MV-4-11 (cell line): ENCODE measurements at regions not wholly inside any gene's neighbourhood (a gene's known extent, or its start where the extent isn't known, plus 50 kb on each side); places are given as distances from the start of the nearest gene placed in this dataset.
A peak's percentile ranks its signal among the peaks of the same experiment; 100 is the strongest.
"Not testable (repeated sequence)": the region's sequence is repeated elsewhere in the genome, so short reads cannot be mapped to it uniquely, and the experiment has no call there.

Source experiments
- DNase-seq: peaks from one replicate; lab custom pipeline; 2025; lab: John Stamatoyannopoulos, UW

- DNase-seq: no peak
Measured at GRCh38 chr4:10278071-10278470, 161.5 kb upstream of the WDR1 start.

- no peak for DNase-seq
Measured at GRCh38 chr4:10276152-10276551, 159.6 kb upstream of the WDR1 start.

GRCh38 chr4:10275696-10276095 is 159.1 kb upstream of the WDR1 start:
- no peak for DNase-seq

- DNase-seq: no peak
Measured at GRCh38 chr4:10273030-10273429, 156.4 kb upstream of the WDR1 start.

- no peak for DNase-seq
Measured at GRCh38 chr4:10272511-10272910, 155.9 kb upstream of the WDR1 start.

GRCh38 chr4:10267066-10267465 is 150.5 kb upstream of the WDR1 start:
- no peak for DNase-seq

GRCh38 chr4:10260777-10261176 is 144.2 kb upstream of the WDR1 start:
- no peak for DNase-seq

- no peak for DNase-seq
Measured at GRCh38 chr4:10259976-10260375, 143.4 kb upstream of the WDR1 start.

- DNase-seq: no peak
Measured at GRCh38 chr4:10256203-10256602, 139.6 kb upstream of the WDR1 start.

GRCh38 chr4:10253765-10254164 is 137.2 kb upstream of the WDR1 start:
- no peak for DNase-seq

- DNase-seq: peak; percentile 48
Measured at GRCh38 chr4:10245751-10246150, 129.2 kb upstream of the WDR1 start.

GRCh38 chr4:10243856-10244255 is 127.3 kb upstream of the WDR1 start:
- DNase-seq: no peak

GRCh38 chr4:10240691-10241090 is 124.1 kb upstream of the WDR1 start:
- no peak for DNase-seq

GRCh38 chr4:10239982-10240654 is 123.5 kb upstream of the WDR1 start:
- DNase-seq: no peak

- DNase-seq: no peak
Measured at GRCh38 chr4:10237131-10237530, 120.5 kb upstream of the WDR1 start.

- DNase-seq: no peak
Measured at GRCh38 chr4:10232114-10232513, 115.5 kb upstream of the WDR1 start.

GRCh38 chr4:10226756-10227155 is 110.2 kb upstream of the WDR1 start:
- no peak for DNase-seq

GRCh38 chr4:10225096-10225495 is 108.5 kb upstream of the WDR1 start:
- no peak for DNase-seq

- no peak for DNase-seq
Measured at GRCh38 chr4:10223782-10224181, 107.2 kb upstream of the WDR1 start.

GRCh38 chr4:10213481-10213880 is 96.9 kb upstream of the WDR1 start:
- not testable (repeated sequence) for DNase-seq

- no peak for DNase-seq
Measured at GRCh38 chr4:10212901-10213300, 96.3 kb upstream of the WDR1 start.

- DNase-seq: no peak
Measured at GRCh38 chr4:10212400-10212799, 95.8 kb upstream of the WDR1 start.

GRCh38 chr4:10207116-10207515 is 90.5 kb upstream of the WDR1 start:
- DNase-seq: no peak

GRCh38 chr4:10205223-10205622 is 88.6 kb upstream of the WDR1 start:
- DNase-seq: no peak
